ENCODE measurements at regions not wholly inside any gene's neighbourhood (a gene's known extent, or its start where the extent isn't known, plus 50 kb on each side); places are given as distances from the start of the nearest gene placed in this dataset.

- DNase-seq (ENCODE audit: low read depth in 2 of 2), result no peak
These were observed 545.0 kb upstream of the TBL1XR1 start for GRCh38 chr3:177742273-177742672.

DNA sequence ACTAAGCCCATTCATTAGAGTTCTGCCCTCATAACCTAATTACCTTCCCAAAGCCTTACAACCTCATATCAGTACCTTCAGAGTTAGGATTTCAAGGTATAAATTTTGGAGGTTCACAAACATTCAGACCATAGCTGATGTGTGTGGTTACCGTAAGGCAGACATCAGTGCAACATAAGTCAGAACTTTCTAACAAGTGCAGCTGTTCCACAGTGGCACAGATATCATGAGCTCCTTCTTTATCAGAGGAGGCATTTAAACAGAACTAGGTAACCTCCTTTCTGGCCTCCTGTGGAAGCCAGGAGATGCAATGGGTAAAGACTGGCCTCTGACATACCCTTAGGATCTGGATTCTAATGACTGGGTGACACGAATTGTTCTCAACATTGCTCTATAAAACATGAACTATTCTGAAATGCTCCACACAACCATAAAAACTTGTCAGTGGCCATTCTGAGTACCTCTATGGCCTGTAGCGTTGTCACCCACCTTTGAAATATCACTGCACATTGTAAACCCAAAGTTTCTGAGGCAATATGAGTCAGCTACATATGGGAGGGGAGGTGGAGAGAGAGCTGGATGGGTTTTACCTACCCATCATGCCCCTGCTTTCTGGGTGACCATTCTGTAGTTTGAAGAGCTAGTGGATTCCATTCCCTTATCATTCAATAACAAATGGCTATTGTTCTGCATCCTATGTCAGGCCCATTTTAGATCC, 546.0 kb upstream of the TBL1XR1 start:
- no peak for DNase-seq (ENCODE audit: low read depth in 2 of 2)

GRCh38 chr3:177744873-177745606, 547.8 kb upstream of the TBL1XR1 start:
- no peak for DNase-seq (ENCODE audit: low read depth in 2 of 2)

GRCh38 chr3:177745607-177746005, 548.3 kb upstream of the TBL1XR1 start:
- DNase-seq (ENCODE audit: low read depth in 2 of 2), result no peak

DNA sequence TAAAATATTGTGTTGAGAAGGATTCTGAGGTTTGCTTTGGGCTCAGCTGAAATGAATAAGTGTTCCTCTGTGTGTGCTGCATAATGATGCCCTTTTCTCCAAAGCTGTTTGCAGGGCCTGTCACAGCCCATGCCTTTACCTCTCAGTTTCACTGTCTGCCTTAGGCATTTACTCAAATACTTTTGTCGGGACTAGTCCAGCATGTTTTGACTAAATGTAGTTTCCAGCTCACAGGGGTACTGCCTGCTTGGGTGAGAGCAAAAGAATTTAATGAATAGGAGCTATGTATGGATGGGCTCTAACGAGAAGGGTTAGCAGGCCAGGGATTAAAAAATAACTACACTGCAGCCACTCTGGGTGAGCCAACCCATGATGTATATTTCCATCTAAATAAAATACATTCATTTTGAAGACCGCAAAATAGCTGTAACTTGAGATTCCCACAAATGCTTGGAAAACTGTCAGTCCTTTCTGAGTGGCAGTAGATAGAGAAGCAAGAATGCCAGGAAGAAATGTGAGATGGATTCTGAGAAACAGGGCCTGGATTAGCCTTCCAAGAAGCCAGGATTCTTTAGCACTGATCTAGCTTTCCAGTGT, 549.2 kb upstream of the TBL1XR1 start:
- DNase-seq (ENCODE audit: low read depth in 2 of 2), result no peak

- DNase-seq (ENCODE audit: low read depth in 2 of 2), result no peak
These were observed 552.6 kb upstream of the TBL1XR1 start for GRCh38 chr3:177749836-177750235.

DNA sequence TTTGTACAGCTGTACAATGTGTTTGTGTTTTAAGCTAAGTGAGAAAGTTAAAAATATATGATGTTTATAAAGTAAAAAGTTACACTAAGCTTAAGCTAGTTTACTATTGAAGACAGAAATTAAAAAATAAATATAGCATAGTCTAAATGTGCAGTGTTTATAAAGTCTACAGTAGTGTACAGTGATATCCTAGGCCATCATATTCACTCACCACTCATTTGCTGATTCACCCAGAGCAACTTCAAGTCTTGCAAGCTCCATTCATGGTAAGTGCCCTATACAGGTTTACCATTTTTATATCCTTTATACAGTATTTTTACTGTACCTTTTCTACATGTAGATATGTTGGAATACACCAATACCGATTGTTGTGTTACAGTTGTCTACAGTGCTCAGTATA, 553.2 kb upstream of the TBL1XR1 start:
- DNase-seq (ENCODE audit: low read depth in 2 of 2), result no peak

GRCh38 chr3:177751770-177752169, 554.5 kb upstream of the TBL1XR1 start:
- no peak for DNase-seq (ENCODE audit: low read depth in 2 of 2)

GRCh38 chr3:177752831-177753230, 555.5 kb upstream of the TBL1XR1 start:
- no peak for DNase-seq (ENCODE audit: low read depth in 2 of 2)

DNA sequence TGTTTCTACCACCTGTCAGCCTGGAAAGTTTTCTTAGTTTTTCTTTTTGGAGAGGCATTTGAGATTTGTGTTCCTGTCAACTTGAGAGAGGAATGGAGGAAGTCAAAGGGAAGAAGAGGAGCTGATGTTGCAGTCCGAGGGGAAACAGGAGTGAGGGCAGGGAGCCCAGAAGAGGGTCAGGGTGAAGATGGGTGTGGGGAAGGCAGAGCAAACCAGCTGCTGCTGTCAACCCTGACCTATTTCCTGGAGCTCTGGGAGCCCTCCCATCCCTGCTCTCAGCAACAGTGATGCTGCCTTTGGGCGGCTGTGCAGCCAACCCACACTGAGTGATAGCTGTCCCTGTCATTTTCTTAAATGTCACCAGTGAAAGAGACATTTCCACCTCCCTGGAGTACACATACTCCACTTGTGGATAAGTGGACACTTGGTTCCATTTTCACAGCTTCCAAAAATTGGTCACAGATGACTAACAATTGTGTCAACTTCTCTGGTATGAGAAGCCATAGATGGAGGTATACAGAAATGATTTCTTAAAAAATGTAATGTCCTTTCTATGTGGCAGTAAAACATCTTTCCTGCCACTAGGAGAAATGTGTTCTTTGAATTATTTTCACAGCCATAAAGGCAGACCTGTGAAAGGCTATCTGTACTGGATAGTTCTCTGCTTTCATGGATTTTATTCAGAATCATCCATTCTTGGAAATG, 556.3 kb upstream of the TBL1XR1 start:
- no peak for DNase-seq (ENCODE audit: low read depth in 2 of 2)

- DNase-seq (ENCODE audit: low read depth in 2 of 2), result no peak
These were observed 557.2 kb upstream of the TBL1XR1 start for GRCh38 chr3:177754508-177754921.

GRCh38 chr3:177758126-177758525, 560.8 kb upstream of the TBL1XR1 start:
- no peak for DNase-seq (ENCODE audit: low read depth in 2 of 2)

DNA sequence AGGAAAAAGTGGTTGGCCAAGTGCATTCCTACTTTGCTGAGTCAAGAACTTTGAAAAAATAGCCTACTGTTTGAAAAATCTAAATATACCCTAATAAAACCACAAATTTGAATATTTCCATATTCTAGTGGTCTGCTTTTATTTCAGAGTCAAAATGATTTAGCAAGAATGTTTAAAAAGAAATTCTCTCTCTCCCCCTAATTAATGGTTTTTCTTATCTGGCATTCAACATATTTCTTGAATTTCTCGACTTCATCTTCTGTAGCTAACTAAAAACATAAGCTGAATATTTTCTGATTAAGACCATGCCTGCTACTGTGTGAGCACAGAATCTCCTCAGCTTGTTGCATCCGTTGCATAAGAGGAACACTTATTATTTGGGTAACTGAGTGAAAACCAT, 563.5 kb upstream of the TBL1XR1 start:
- peak; percentile 93 to 94 for DNase-seq (ENCODE audit: low read depth in 2 of 2)

GRCh38 chr3:177764377-177764912, 567.2 kb upstream of the TBL1XR1 start:
- no peak for DNase-seq (ENCODE audit: low read depth in 2 of 2)

- DNase-seq (ENCODE audit: low read depth in 2 of 2), result no peak
These were observed 567.7 kb upstream of the TBL1XR1 start for GRCh38 chr3:177764933-177765332.

- no peak for DNase-seq (ENCODE audit: low read depth in 2 of 2)
These were observed 573.3 kb upstream of the TBL1XR1 start for GRCh38 chr3:177770383-177771230.

DNA sequence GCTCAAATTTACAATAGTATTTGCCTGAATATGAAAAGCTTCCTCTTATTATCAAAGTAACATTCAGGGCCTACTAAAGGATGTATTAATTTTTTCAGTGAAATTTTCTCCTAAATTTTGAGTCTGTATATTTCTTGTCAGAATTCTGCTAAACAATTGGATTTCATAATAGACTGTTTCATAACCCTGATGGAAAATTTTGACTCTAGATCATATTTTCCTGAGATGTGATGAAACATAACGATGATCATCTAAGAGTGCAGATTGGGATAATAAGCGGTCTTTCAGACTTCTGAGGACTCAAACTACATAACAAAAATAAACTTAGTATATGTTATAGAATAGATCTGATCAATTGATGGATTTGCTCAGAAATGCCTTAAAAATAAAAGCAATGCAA, 574.5 kb upstream of the TBL1XR1 start:
- no peak for DNase-seq (ENCODE audit: low read depth in 2 of 2)

DNA sequence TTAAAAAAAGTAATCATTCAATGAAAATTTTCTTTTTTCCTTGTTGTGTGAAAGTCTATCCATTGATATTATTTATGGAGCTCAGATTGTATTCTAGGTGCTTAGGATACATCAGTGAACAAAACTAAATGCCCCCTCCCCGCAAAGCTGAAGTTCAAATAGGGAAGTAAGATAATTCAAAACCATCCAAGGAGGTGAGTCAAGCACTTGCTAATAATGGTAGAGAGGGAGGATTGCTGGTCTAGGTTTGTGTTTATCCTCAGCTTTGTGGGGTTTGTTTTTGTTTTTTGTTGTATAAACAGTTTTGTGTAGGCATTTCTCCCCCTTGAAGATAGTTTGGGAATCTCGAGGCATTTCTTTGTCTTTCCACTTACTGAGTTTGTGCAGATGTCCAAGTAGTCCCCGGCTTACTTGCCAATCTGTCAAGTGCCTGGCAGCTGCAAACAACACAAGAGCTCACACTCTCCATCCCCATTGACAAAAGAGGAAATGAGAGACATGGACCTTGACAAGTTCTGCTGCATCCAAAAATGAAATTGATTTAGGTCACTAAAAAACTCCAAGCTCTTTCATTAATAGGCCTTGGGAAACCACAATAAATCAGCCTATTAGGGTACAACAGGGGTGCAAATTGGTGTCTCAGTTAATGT, 575.8 kb upstream of the TBL1XR1 start:
- no peak for DNase-seq (ENCODE audit: low read depth in 2 of 2)

GRCh38 chr3:177773717-177774116, 576.4 kb upstream of the TBL1XR1 start:
- no peak for DNase-seq (ENCODE audit: low read depth in 2 of 2)

- peak; percentile 49 to 55 for DNase-seq (ENCODE audit: low read depth in 2 of 2)
These were observed 579.4 kb upstream of the TBL1XR1 start for GRCh38 chr3:177776661-177777101.

- no peak for DNase-seq (ENCODE audit: low read depth in 2 of 2)
These were observed 580.4 kb upstream of the TBL1XR1 start for GRCh38 chr3:177777699-177778098.

Data from fibroblast of skin of left quadriceps (primary cell).